A549 (cell line): ENCODE measurements at regions not wholly inside any gene's neighbourhood (a gene's known extent, or its start where the extent isn't known, plus 50 kb on each side); places are given as distances from the start of the nearest gene placed in this dataset.

Experiments used
- ATAC-seq, 2 experiments: fragments of 200-7000 bp in 1 of 2; fragments of >200 bp in 1 of 2; cut with Nextera tagmentation in 1 of 2; cut with Tn5 transposase in 1 of 2; 3 replicates each; pipeline versions ENCODE4 v1.8.0 to v1.9.1; 2018 to 2020; ENCODE audit warnings: mild to moderate bottlenecking in 1 of 2, moderate library complexity in 1 of 2
- CTCF ChIA-PET: fragments of 300-600 bp; sonication (Branson Sonifier 250); formaldehyde crosslinking; extraction: SDS; loops from one replicate; lab custom pipeline; 2021; ENCODE audit warnings: antibody characterized with exemption, inconsistent platforms; lab: Yijun Ruan, JAX
- POLR2A ChIA-PET: fragments of 350-600 bp; formaldehyde crosslinking; extraction: SDS; loops from one replicate; lab custom pipeline; 2021; ENCODE audit warnings: antibody characterized with exemption, inconsistent platforms; lab: Yijun Ruan, JAX
- DNase-seq, 2 experiments: peaks; one replicate each; pipeline versions ENCODE4 v3.0.0 to v3.0.0-alpha.2; 2011 to 2016; ENCODE audit warnings: low read depth in 1 of 2, low spot score in 1 of 2
- FAIRE-seq: peaks from 2 replicates; lab custom pipeline; 2011; peaks lifted over from hg19 to GRCh38; lab: Jason Lieb, UNC
- H3K27ac ChIP-seq, 2 experiments: fragments of >200 bp; sonication (Bioruptor Twin); formaldehyde crosslinking; 3 replicates each; pipeline ENCODE4 v1.5.1; 2016 to 2017
- H3K4me1 ChIP-seq: fragments of >200 bp; sonication (Bioruptor Twin); formaldehyde crosslinking; 3 replicates; pipeline ENCODE4 v1.6.1; 2016
- H3K4me2 ChIP-seq: fragments of >200 bp; sonication (Bioruptor Twin); formaldehyde crosslinking; 3 replicates; pipeline ENCODE4 v1.6.1; 2016
- H3K4me3 ChIP-seq: fragments of >200 bp; sonication (Bioruptor Twin); formaldehyde crosslinking; 3 replicates; pipeline ENCODE4 v1.5.1; 2016
- H3K9me3 ChIP-seq: fragments of >200 bp; sonication (Bioruptor Twin); formaldehyde crosslinking; 3 replicates; pipeline ENCODE4 v1.6.1; 2016
- BHLHE40 ChIP-seq: IDR thresholded peaks from 2 replicates; pipeline ENCODE4 v1.6.1; 2012; ENCODE audit warnings: low read depth, low read length, inconsistent platforms
- CBX8 ChIP-seq: fragments of 200-600 bp; sonication (generic); IDR thresholded peaks from 2 replicates; pipeline ENCODE4 v1.6.1; 2016
- CHD2 ChIP-seq: fragments of 150-350 bp; IDR thresholded peaks from 2 replicates; pipeline ENCODE4 v1.6.1; 2014; ENCODE audit warnings: low read length; ENCODE audit not compliant: partially characterized antibody
- CHD4 ChIP-seq: fragments of 200-600 bp; sonication (generic); IDR thresholded peaks from 2 replicates; pipeline ENCODE4 v1.6.1; 2016; ENCODE audit warnings: antibody characterized with exemption, mild to moderate bottlenecking, borderline replicate concordance
- E2F6 ChIP-seq: IDR thresholded peaks from 2 replicates; pipeline ENCODE4 v1.6.1; 2012; ENCODE audit warnings: low read depth, borderline replicate concordance
- EHF ChIP-seq: fragments of 250-450 bp; sonication (Bioruptor Pico); IDR thresholded peaks from 2 replicates; pipeline ENCODE4 v1.5.0; 2020; ENCODE audit warnings: mild to moderate bottlenecking
- FOSB ChIP-seq: fragments of 250-450 bp; sonication (Bioruptor Pico); IDR thresholded peaks from 2 replicates; pipeline ENCODE4 v1.5.0; 2020; ENCODE audit warnings: mild to moderate bottlenecking, moderate library complexity
- FOSL2 ChIP-seq, 2 experiments: fragments of 450-650 bp in 1 of 2; fragments of >200 bp in 1 of 2; sonication (Bioruptor Twin) in 1 of 2; formaldehyde crosslinking; IDR thresholded peaks; 2 replicates each; pipeline versions ENCODE4 v1.5.0 to v1.6.1; 2016 to 2020; ENCODE audit warnings: mild to moderate bottlenecking in 1 of 2, moderate library complexity in 1 of 2
- FOXS1 ChIP-seq: fragments of 250-450 bp; sonication (Bioruptor Pico); IDR thresholded peaks from 2 replicates; pipeline ENCODE4 v1.5.0; 2020; ENCODE audit warnings: mild to moderate bottlenecking, moderate library complexity
- GATA3 ChIP-seq: IDR thresholded peaks from 2 replicates; pipeline ENCODE4 v1.6.1; 2012; ENCODE audit warnings: borderline replicate concordance
- HEYL ChIP-seq: fragments of 250-450 bp; sonication (Bioruptor Pico); IDR thresholded peaks from 2 replicates; pipeline ENCODE4 v1.8.0; 2021; ENCODE audit warnings: mild to moderate bottlenecking, moderate library complexity
- JUNB ChIP-seq: fragments of >200 bp; sonication (Bioruptor Twin); formaldehyde crosslinking; IDR thresholded peaks from 2 replicates; pipeline ENCODE4 v1.6.1; 2016
- MAZ ChIP-seq: fragments of 150-350 bp; IDR thresholded peaks from 2 replicates; pipeline ENCODE4 v1.6.1; 2014; ENCODE audit warnings: antibody characterized with exemption, low read depth, low read length, borderline replicate concordance
- MYC ChIP-seq: IDR thresholded peaks from 2 replicates; pipeline ENCODE4 v1.6.1; 2012; ENCODE audit warnings: mild to moderate bottlenecking, inconsistent platforms, low read length, improper control_type of control experiment, borderline replicate concordance
- NFE2L2 ChIP-seq: fragments of 150-350 bp; conservative IDR thresholded peaks from 2 replicates; pipeline ENCODE4 v1.6.1; 2014; ENCODE audit warnings: low read length
- NR3C1 ChIP-seq: fragments of >200 bp; sonication (Bioruptor Twin); formaldehyde crosslinking; IDR thresholded peaks from 3 replicates; pipeline ENCODE4 v1.6.1; 2017
- POLR2A ChIP-seq: IDR thresholded peaks from 2 replicates; pipeline ENCODE4 v1.6.1; 2012; ENCODE audit warnings: mild to moderate bottlenecking, low read length
- RCOR1 ChIP-seq: fragments of 150-350 bp; IDR thresholded peaks from 2 replicates; pipeline ENCODE4 v1.6.1; 2014; ENCODE audit warnings: antibody characterized with exemption, low read length, low read depth
- SREBF2 ChIP-seq: fragments of 450-650 bp; IDR thresholded peaks from 2 replicates; pipeline ENCODE4 v1.6.1; 2014; ENCODE audit warnings: mild to moderate bottlenecking, moderate library complexity
- USF2 ChIP-seq: fragments of 450-650 bp; IDR thresholded peaks from 2 replicates; pipeline ENCODE4 v1.6.1; 2014; ENCODE audit warnings: antibody characterized with exemption
- WGBS: methylation state at CpG from one replicate; pipeline ENCODE4 v1.1.6; 2017; ENCODE audit errors: missing lambda C conversion rate; 5-methylcytosine and 5-hydroxymethylcytosine counted together
- TF ChIP-seq, protein P1 (sequence below): fragments of 150-350 bp; IDR thresholded peaks from 2 replicates; pipeline ENCODE4 v1.6.1; 2014; ENCODE audit warnings: low read depth, mild to moderate bottlenecking, low read length
- TF ChIP-seq, protein P2 (sequence below): fragments of 250-450 bp; sonication (Bioruptor Pico); IDR thresholded peaks from 2 replicates; pipeline ENCODE4 v1.5.0; 2021; ENCODE audit warnings: mild to moderate bottlenecking, moderate library complexity, borderline replicate concordance

GRCh38 chr9:19700699-19701098, 88.1 kb downstream of the SLC24A2 start:
- Histone ChIP-seq H3K4me3 (no peak overlapping the region), H3K27ac (no peak overlapping the region), H3K4me1 (no peaks in the 10 kb centered on the region), H3K4me2 (no peak overlapping the region), H3K9me3 (no peaks in the 10 kb centered on the region)
- no peak for ATAC-seq
- POLR2A ChIA-PET: no interaction called here
- FAIRE-seq: no peak
- CTCF ChIA-PET: no interaction called here
- TF ChIP-seq E2F6: no peak
- TF ChIP-seq, protein P1, sequence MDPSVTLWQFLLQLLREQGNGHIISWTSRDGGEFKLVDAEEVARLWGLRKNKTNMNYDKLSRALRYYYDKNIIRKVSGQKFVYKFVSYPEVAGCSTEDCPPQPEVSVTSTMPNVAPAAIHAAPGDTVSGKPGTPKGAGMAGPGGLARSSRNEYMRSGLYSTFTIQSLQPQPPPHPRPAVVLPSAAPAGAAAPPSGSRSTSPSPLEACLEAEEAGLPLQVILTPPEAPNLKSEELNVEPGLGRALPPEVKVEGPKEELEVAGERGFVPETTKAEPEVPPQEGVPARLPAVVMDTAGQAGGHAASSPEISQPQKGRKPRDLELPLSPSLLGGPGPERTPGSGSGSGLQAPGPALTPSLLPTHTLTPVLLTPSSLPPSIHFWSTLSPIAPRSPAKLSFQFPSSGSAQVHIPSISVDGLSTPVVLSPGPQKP: no peak
- TF ChIP-seq FOXS1: no peak
- TF ChIP-seq CHD4: no peak
- 13% methylated on average over 3 of the region's 3 CpGs for WGBS
- DNase-seq: no peak

DNA sequence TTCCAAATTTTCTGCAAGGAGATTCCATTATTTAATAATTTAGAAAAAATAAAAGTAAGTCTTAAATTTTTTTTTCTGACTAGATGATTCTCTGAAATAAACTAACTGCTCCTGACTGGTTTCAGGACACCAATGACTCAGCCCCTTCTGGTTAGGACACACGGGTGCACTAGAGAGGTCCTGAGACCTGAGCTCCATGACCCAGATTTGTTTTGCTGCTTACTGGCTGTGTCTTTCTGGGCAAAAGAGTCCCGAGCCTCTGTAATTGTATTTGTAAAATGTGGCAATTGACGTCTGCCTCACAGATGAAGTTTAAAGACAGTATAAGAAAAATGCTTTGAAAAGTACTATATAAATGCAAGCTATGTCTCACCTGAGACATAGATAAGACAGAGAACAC, 89.1 kb downstream of the SLC24A2 start:
- ATAC-seq: no peak
- CTCF ChIA-PET: no interaction called here
- TF ChIP-seq CHD2 (no peak), EHF (CRISPR knock-in tag) (no peak), FOSL2 (IDR thresholded peaks at IDR 0.05) (no peak), FOSL2 (CRISPR knock-in tag; IDR thresholded peaks at IDR 0.05) (no peak), USF2 (no peak), NFE2L2 (no peak), HEYL (CRISPR knock-in tag) (no peak), FOSB (CRISPR knock-in tag) (no peak), RCOR1 (no peak), MYC (no peak), NR3C1 (no peak), FOXS1 (no peak), CHD4 (no peak), BHLHE40 (no peak), MAZ (no peak)
- TF ChIP-seq, protein P2, sequence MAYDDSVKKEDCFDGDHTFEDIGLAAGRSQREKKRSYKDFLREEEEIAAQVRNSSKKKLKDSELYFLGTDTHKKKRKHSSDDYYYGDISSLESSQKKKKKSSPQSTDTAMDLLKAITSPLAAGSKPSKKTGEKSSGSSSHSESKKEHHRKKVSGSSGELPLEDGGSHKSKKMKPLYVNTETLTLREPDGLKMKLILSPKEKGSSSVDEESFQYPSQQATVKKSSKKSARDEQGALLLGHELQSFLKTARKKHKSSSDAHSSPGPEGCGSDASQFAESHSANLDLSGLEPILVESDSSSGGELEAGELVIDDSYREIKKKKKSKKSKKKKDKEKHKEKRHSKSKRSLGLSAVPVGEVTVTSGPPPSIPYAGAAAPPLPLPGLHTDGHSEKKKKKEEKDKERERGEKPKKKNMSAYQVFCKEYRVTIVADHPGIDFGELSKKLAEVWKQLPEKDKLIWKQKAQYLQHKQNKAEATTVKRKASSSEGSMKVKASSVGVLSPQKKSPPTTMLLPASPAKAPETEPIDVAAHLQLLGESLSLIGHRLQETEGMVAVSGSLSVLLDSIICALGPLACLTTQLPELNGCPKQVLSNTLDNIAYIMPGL (CRISPR knock-in tag): no peak
- Histone ChIP-seq H3K4me2 (no peak overlapping the region), H3K4me1 (no peaks in the 10 kb centered on the region), H3K4me3 (no peak overlapping the region), H3K9me3 (no peaks in the 10 kb centered on the region), H3K27ac (no peak overlapping the region)
- POLR2A ChIA-PET: no interaction called here
- WGBS: 2% methylated on average over 3 of the region's 3 CpGs
- no peak for FAIRE-seq
- no peak for DNase-seq

DNA sequence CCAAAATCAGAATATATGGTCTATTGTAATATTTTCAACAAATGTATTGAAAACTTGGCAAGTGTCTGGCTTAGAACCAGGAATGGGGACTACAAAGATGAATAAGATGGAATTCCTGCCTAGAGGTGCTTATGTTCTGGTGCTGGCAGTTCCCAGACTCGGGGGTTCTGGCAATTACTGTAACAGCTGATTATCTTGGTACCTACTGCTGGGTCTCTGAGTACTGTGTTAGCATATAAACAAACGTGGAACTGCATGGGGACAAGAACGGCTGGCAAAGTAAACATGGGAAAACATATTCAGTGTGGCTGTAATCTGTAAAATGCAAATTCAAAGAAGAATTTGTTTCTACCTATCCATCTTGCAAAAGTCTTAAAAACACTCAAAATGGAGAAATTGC, 89.9 kb downstream of the SLC24A2 start:
- 0% methylated on average over 3 of the region's 3 CpGs for WGBS
- Histone ChIP-seq H3K27ac (no peak overlapping the region), H3K4me2 (no peak overlapping the region), H3K9me3 (no peaks in the 10 kb centered on the region), H3K4me3 (no peak overlapping the region), H3K4me1 (no peaks in the 10 kb centered on the region)
- FAIRE-seq: no peak
- ChIA-PET CTCF (interaction anchor here (0.6 kb wide), 1 partner anchor 873 kb away, joined by 4 read pairs; no protein-coding TSS in a partner anchor), POLR2A (no interaction called here)
- TF ChIP-seq GATA3 (no peak), POLR2A (no peak), SREBF2 (no peak), JUNB (no peak), CBX8 (no peak)
- DNase-seq: no peak
- no peak for ATAC-seq
